ENCODE measurements at regions not wholly inside any gene's neighbourhood (a gene's known extent, or its start where the extent isn't known, plus 50 kb on each side); places are given as distances from the start of the nearest gene placed in this dataset.

GRCh38 chr13:89880201-89880600, 1467.3 kb upstream of the MIR17HG start:
- Histone ChIP-seq H3K9ac (ENCODE audit: low read length) (no peak overlapping the region), H3K27ac (ENCODE audit: low read depth, low read length) (no peak overlapping the region)
- TF ChIP-seq, protein P1, sequence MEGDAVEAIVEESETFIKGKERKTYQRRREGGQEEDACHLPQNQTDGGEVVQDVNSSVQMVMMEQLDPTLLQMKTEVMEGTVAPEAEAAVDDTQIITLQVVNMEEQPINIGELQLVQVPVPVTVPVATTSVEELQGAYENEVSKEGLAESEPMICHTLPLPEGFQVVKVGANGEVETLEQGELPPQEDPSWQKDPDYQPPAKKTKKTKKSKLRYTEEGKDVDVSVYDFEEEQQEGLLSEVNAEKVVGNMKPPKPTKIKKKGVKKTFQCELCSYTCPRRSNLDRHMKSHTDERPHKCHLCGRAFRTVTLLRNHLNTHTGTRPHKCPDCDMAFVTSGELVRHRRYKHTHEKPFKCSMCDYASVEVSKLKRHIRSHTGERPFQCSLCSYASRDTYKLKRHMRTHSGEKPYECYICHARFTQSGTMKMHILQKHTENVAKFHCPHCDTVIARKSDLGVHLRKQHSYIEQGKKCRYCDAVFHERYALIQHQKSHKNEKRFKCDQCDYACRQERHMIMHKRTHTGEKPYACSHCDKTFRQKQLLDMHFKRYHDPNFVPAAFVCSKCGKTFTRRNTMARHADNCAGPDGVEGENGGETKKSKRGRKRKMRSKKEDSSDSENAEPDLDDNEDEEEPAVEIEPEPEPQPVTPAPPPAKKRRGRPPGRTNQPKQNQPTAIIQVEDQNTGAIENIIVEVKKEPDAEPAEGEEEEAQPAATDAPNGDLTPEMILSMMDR (IDR thresholded peaks at IDR 0.05; ENCODE audit: insufficient read depth, low read length, poor library complexity, severe bottlenecking), result no peak
- no peak for TF ChIP-seq EZH2phosphoT487 (conservative IDR thresholded peaks at IDR 0.05; ENCODE audit: low read length)

GRCh38 chr13:89883893-89884448, 1463.5 kb upstream of the MIR17HG start:
- Histone ChIP-seq H3K27me3 (ENCODE audit: low read length) (no peaks in the 10 kb centered on the region), H3K27ac (ENCODE audit: low read depth, low read length) (no peak overlapping the region), H3K79me2 (ENCODE audit: insufficient read depth, low read length) (no peaks in the 10 kb centered on the region), H4K20me1 (ENCODE audit: low read depth, low read length) (no peaks in the 10 kb centered on the region), H2AFZ (ENCODE audit: low read depth, low read length, severe bottlenecking) (no peak overlapping the region), H3F3A (ENCODE audit: insufficient read depth) (no peaks in the 10 kb centered on the region), H3K36me3 (ENCODE audit: low read length) (no peaks in the 10 kb centered on the region), H3K4me3 (ENCODE audit: insufficient read depth, low read length, poor library complexity, severe bottlenecking) (no peak overlapping the region), H3K4me2 (ENCODE audit: low read depth, low read length, poor library complexity, severe bottlenecking) (no peak overlapping the region), H3K9ac (ENCODE audit: low read length) (no peak overlapping the region), H3K9me3 (ENCODE audit: insufficient read depth, low read length) (no peaks in the 10 kb centered on the region), H3K9me2 (replicated peaks; ENCODE audit: insufficient read depth, low read length) (no peaks in the 10 kb centered on the region)
- TF ChIP-seq, protein P1 (IDR thresholded peaks at IDR 0.05; ENCODE audit: insufficient read depth, low read length, poor library complexity, severe bottlenecking), result no peak
- TF ChIP-seq EZH2phosphoT487 (conservative IDR thresholded peaks at IDR 0.05; ENCODE audit: low read length), result no peak

More at GRCh38 chr13:89880201-89880600, 1467.3 kb upstream of the MIR17HG start:
- no peaks in the 10 kb centered on the region for H3K79me2 ChIP-seq (ENCODE audit: insufficient read depth, low read length)
- H3K36me3 ChIP-seq (ENCODE audit: low read length), result no peaks in the 10 kb centered on the region
- no peaks in the 10 kb centered on the region for H3K27me3 ChIP-seq (ENCODE audit: low read length)
- H3K4me2 ChIP-seq (ENCODE audit: low read depth, low read length, poor library complexity, severe bottlenecking), result no peak overlapping the region
- H3K9me3 ChIP-seq (ENCODE audit: insufficient read depth, low read length), result no peaks in the 10 kb centered on the region
- H3F3A ChIP-seq (ENCODE audit: insufficient read depth), result no peaks in the 10 kb centered on the region
- H3K9me2 ChIP-seq (replicated peaks; ENCODE audit: insufficient read depth, low read length), result no peaks in the 10 kb centered on the region
- no peak overlapping the region for H2AFZ ChIP-seq (ENCODE audit: low read depth, low read length, severe bottlenecking)
- H4K20me1 ChIP-seq (ENCODE audit: low read depth, low read length), result no peaks in the 10 kb centered on the region
- no peak overlapping the region for H3K4me3 ChIP-seq (ENCODE audit: insufficient read depth, low read length, poor library complexity, severe bottlenecking)

- no peaks in the 10 kb centered on the region for H3K27me3 ChIP-seq (ENCODE audit: low read length)
- no peaks in the 10 kb centered on the region for H3K9me2 ChIP-seq (replicated peaks; ENCODE audit: insufficient read depth, low read length)
- no peak overlapping the region for H3K4me2 ChIP-seq (ENCODE audit: low read depth, low read length, poor library complexity, severe bottlenecking)
- TF ChIP-seq, protein P1 (IDR thresholded peaks at IDR 0.05; ENCODE audit: insufficient read depth, low read length, poor library complexity, severe bottlenecking), result no peak
- no peak for TF ChIP-seq EZH2phosphoT487 (conservative IDR thresholded peaks at IDR 0.05; ENCODE audit: low read length)
- H4K20me1 ChIP-seq (ENCODE audit: low read depth, low read length), result no peaks in the 10 kb centered on the region
- no peaks in the 10 kb centered on the region for H3K9me3 ChIP-seq (ENCODE audit: insufficient read depth, low read length)
- H3K79me2 ChIP-seq (ENCODE audit: insufficient read depth, low read length), result no peaks in the 10 kb centered on the region
- H3K4me3 ChIP-seq (ENCODE audit: insufficient read depth, low read length, poor library complexity, severe bottlenecking), result no peak overlapping the region
- H3K36me3 ChIP-seq (ENCODE audit: low read length), result no peaks in the 10 kb centered on the region
- no peak overlapping the region for H2AFZ ChIP-seq (ENCODE audit: low read depth, low read length, severe bottlenecking)
- no peak overlapping the region for H3K27ac ChIP-seq (ENCODE audit: low read depth, low read length)
- no peak overlapping the region for H3K9ac ChIP-seq (ENCODE audit: low read length)
- no peaks in the 10 kb centered on the region for H3F3A ChIP-seq (ENCODE audit: insufficient read depth)
These were observed 1456.7 kb upstream of the MIR17HG start for GRCh38 chr13:89890806-89891205.
